H7 (cell line): ENCODE measurements at regions not wholly inside any gene's neighbourhood (a gene's known extent, or its start where the extent isn't known, plus 50 kb on each side); places are given as distances from the start of the nearest gene placed in this dataset.
A peak's percentile ranks its signal among the peaks of the same experiment; 100 is the strongest.

Experiments used
- DNase-seq: peaks from one replicate; pipeline ENCODE4 v3.0.0; 2012
- H3K27me3 ChIP-seq: 2 replicates; pipeline ENCODE4 v1.6.0; 2011; ENCODE audit warnings: mild to moderate bottlenecking, low read length; ENCODE audit not compliant: control insufficient read depth, insufficient read depth
- H3K36me3 ChIP-seq: replicated peaks from 2 replicates; pipeline ENCODE4 v1.5.1; 2011; ENCODE audit warnings: low read length; ENCODE audit not compliant: control insufficient read depth, insufficient read depth
- H3K4me3 ChIP-seq: 2 replicates; pipeline ENCODE4 v1.5.1; 2011; ENCODE audit warnings: low read depth, mild to moderate bottlenecking, control low read depth, low read length, moderate library complexity; ENCODE audit not compliant: insufficient read depth

DNA sequence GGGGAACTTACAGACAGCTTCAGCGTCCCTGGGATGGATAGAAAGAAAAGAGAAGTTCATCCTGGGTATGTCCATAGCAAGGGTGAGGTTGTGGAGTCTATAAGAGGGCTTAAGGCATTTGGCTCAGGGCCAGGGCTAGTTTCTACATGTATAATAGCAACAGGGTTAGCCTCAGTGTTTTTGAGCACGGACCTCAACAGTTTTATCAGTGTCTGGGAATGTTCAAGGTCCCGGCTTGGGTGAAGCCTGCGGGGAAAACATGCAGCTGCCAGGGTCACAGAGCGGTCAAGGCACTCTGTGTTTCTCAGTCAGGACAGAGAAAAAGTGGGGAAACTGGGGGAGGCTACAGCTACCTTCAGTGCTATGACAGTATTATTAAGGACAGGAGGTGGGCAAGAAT lies 427.7 kb upstream of the HS6ST1 start:
- Histone ChIP-seq H3K36me3 (no peaks in the 10 kb centered on the region), H3K27me3 (no peaks in the 10 kb centered on the region), H3K4me3 (no peak overlapping the region)
- no peak for DNase-seq

DNA sequence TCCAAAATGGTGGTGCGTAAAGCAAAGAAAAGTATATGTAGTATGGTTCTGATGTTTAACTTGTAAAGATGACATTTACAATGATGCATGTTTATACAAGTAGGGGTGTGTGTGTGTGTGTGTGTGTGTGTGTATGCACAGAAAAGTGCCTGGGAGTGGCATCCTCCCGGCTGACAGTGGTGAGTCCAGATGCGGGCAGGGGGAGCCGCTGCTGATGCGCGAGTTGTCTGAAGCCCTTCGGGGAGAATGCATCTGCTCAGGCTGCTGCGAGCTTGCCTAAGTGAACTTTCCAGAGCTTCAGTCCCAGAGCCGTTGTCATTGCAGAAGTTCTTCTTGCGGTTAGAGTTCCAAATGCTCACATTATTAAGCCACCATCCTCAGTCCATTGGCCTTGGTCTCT lies 429.7 kb upstream of the HS6ST1 start:
- H3K4me3 ChIP-seq = no peak overlapping the region
- DNase-seq = no peak
- no peaks in the 10 kb centered on the region for H3K27me3 ChIP-seq
- H3K36me3 ChIP-seq = no peaks in the 10 kb centered on the region

DNA sequence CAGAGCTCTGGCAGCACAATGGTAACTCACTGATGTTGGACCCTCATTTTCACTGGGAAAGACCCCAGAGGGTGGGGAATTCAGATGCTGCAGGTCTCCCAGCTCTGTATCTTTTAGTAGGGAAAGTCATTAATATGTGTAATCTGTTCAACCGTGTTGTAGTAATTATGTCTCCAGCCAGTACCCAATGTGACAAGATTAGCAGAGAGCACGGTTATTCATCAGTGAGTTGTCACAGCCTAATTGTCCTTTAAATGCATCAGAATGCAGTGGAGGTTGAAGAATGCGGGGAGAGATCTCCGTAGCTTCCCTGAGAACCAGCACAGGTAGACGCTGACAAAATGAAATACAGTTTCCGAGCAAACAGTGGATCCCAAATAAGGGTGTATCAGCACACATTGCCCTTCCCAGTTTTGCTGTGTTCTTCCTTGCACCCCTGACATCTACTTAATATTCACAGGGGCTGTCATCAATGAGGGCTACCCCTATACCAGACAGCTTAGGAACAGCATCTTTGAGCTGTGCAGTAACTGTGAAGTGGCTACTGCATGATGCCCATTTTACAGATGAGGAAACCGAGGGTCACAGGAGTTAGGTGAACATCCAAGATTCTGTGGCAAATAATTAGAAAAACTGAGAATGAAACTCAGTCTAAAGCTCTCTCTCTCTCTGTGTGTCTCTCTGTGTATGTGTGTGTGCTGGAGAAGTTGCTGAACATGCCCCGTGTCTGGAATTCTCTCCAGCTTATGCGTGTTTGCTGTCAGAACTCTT lies 430.4 kb upstream of the HS6ST1 start:
- Histone ChIP-seq H3K4me3 (no peak overlapping the region), H3K27me3 (no peaks in the 10 kb centered on the region), H3K36me3 (no peaks in the 10 kb centered on the region)
- DNase-seq = no peak

DNA sequence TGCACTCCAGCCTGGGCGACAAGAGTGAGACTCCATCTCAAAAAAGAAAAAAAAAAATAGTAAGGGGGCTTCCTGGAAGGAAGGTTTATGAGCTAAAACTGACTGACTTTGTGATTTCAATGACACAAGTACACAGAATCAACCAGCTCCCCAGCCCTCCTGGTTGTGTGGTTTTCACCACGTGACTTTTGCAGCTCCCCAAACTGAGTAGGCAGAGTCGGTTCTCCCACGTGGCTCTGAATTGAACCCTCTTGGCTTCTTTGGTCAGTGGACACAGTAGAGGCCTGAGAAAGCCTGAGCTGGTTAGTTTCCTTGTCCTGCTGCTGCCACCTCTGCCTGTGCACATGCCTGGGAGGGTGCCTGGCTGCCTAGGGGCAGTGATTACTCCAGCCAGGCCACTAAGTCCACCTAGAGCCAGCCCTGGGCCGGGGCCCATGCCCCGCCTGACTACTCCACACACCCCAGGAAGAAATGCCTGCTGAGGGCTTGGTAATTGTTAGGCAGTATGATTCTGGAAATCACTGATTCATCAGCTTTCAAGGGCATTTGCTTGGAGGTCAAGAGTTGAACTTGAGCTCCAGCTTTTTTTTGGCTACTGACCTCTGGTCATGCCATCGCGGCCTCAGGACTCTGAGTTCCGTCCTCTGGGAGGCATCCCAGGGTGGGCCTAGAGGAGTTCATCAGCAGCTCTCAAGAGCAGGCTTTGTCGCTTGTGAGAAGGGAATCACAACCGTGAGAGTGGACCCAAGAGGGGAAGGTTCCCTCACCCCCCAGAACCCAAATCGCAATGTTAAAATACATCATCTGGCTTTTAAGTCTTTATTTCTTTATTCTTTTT lies 431.9 kb upstream of the HS6ST1 start:
- no peak for DNase-seq
- Histone ChIP-seq H3K4me3 (no peak overlapping the region), H3K27me3 (no peaks in the 10 kb centered on the region), H3K36me3 (no peaks in the 10 kb centered on the region)

DNA sequence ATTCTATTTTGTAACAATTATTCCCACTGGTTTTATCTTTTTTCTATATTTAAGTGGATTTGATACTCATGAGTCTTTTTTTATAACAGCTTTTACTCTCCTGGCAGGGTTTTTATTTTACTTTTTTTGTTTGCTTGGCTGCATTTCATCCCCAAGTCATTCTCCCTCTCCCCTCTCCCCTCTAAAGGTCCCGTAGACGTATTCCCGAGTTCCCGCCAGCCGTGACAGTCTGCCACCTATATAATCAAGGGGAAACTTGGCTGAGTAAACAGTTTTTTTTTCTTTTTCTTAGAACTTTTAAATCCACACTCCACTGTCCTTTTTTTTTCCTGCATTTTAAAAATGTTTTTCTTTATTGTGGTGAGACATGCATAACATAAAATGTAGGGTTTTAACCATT lies 433.1 kb upstream of the HS6ST1 start:
- H3K27me3 ChIP-seq = no peaks in the 10 kb centered on the region
- DNase-seq = no peak
- H3K36me3 ChIP-seq = no peaks in the 10 kb centered on the region
- H3K4me3 ChIP-seq = no peak overlapping the region

DNA sequence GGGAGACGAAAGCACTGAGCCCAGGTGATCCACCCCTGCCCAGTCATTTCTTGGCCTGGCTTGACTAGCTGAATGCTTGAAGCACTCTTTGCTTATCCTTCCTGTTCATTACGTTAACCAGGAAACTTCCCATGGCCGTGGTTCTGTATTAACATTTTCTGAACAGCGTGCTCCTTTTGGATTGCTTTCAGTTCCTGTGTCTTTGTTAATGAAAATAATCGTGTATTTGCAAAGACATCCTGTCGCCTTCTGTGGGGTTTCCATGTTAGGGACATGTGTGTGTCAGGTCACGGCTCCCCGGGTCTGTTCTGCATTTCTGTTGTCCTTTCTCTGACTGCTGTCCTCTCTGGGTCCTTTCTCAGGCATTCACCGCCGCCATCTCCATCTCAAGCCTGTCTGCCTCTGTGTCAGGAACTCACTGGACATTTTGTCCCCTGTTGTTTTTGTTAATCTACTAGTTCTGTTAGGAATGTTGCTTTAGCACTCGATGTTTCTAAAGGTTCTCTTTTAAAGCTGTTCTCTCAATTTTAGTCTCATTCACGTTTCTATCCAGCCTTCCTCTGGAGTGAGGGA lies 434.1 kb upstream of the HS6ST1 start:
- H3K36me3 ChIP-seq = no peaks in the 10 kb centered on the region
- no peaks in the 10 kb centered on the region for H3K27me3 ChIP-seq
- H3K4me3 ChIP-seq = no peak overlapping the region
- DNase-seq = no peak

DNA sequence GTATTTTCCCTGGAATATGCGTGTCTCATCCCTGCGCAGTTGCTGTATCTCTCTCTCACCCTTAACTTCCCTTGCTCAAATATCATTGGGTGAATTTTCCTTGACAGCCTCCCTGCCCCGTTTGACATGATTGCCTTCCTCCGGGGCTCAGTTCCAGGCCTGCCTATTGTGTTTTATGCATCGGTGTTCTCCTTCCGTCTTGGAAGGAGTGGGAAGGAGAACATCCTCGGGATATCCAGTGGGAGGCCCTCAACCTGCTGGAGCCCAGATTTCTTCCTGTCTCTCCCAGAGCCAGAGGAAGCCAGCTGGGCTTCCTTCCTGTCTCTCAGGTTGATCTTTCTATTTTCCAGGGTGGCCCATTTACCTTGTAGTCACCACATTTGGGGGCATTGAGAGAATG lies 434.7 kb upstream of the HS6ST1 start:
- H3K27me3 ChIP-seq = no peaks in the 10 kb centered on the region
- no peak for DNase-seq
- no peak overlapping the region for H3K4me3 ChIP-seq
- no peaks in the 10 kb centered on the region for H3K36me3 ChIP-seq

DNA sequence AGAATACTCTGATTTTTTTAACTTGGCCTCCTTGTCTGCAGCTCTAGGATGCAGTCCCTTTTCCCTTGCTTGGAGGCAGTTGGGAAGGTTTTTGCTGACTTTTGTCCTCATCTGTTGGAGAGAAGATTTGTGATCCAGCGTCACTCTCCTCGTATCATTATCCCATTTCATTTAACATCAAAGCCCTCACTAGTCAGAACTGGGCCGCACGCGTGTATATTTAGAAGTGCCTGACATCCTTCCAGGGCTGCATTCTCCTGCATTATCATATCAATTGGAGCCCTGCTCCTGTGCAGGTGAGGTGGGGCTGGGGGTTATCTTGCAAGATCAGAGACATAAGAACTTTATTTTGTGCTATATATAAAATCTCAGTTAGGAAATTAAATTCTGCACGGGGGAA lies 435.1 kb upstream of the HS6ST1 start:
- no peaks in the 10 kb centered on the region for H3K27me3 ChIP-seq
- H3K36me3 ChIP-seq = no peaks in the 10 kb centered on the region
- no peak overlapping the region for H3K4me3 ChIP-seq
- no peak for DNase-seq

DNA sequence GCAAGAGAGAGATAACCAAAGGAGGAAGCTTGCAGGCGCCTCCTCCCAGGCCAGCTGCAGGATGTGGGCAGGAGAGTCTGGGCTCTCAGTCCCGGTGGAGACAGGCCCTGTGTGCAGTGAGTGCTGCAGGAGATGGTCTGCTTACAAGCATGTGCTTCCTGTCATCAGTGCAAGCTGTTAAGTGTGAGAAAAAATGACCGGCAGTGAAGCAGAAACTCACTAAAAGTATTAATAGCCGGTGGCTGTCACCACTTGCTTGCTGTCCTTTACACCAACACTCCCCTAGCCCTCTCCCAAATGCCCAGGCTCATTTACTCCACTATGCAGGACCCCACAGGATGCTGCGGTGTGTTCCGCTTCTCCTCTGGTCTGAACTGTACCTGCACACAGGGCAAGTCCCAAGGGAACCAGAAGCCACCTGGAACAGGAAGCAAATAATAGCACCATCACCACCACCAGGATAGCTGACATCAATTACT lies 435.6 kb upstream of the HS6ST1 start:
- H3K36me3 ChIP-seq = no peaks in the 10 kb centered on the region
- H3K27me3 ChIP-seq = no peaks in the 10 kb centered on the region
- H3K4me3 ChIP-seq = no peak overlapping the region
- no peak for DNase-seq

DNA sequence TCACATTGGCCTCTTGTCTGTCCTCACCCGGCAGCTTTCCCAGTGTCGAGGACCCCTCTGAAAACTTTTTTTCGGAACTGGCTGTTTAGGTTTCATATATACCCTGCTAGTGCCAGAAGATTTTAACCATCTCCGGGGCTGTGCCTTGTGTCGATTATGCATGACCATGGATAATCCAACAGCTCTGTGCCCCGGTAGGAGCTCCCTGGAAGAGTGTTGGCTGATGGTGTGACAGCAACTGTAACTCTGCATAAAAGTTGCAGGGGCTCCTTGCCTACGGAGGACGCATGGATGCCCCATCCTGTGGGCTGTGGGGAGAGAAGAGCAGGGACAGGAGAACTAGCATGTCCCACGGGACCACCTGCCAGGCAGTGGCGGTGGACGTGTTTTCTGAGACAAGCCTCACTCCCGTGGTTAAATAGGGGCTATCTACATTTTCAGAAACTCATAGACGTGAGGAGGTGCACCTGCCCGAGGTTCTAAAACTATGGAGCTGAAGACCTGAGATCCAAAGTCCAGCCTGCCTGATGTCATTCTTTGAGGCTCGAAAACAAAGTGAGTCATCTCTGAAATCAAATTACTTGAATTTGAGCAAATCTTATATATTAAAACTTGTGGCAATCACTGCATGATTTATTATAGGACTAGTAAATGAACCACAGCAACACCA lies 437.2 kb upstream of the HS6ST1 start:
- Histone ChIP-seq H3K27me3 (no peaks in the 10 kb centered on the region), H3K4me3 (no peak overlapping the region), H3K36me3 (no peaks in the 10 kb centered on the region)
- DNase-seq = no peak

DNA sequence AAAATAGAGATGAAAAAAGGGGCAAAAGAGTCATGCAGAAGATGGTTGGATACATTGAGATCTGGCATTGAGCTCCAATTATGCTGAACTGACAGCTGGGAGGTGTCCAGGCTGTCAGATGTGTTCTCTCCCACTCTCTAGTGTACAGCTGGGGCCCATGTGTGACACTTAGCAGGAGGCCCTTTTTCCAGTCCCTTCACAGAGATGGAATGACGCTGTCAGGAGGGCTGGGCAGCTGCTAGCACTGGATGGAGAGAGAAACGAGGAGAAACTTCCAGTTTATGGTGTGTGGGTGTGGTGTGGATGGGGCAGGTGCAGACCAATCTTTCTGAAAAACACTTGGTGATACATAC lies 437.7 kb upstream of the HS6ST1 start:
- H3K4me3 ChIP-seq = no peak overlapping the region
- DNase-seq = no peak
- H3K27me3 ChIP-seq = no peaks in the 10 kb centered on the region
- H3K36me3 ChIP-seq = no peaks in the 10 kb centered on the region

DNA sequence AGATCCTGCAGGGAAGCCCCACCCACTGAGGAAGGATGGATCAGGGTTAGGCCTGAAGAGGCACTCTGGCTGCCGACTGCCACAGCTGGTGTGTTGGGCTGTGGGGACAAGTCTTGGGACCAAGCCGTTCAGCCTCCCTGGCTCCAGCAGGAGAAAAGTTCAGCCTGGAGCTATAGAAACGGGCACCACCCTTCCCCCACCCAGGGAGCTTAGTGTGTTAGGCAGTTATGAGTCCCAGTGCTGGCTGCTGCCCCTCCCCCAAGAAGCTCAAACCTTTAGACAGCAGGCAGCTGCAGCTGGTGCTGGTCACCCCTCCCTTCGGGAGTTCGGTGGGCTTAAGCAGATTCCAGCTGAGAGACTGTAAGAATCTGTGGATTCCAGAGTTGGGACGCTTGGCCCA lies 447.1 kb upstream of the HS6ST1 start:
- no peak for DNase-seq
- Histone ChIP-seq H3K4me3 (no peak overlapping the region), H3K27me3 (no peaks in the 10 kb centered on the region), H3K36me3 (no peaks in the 10 kb centered on the region)

DNA sequence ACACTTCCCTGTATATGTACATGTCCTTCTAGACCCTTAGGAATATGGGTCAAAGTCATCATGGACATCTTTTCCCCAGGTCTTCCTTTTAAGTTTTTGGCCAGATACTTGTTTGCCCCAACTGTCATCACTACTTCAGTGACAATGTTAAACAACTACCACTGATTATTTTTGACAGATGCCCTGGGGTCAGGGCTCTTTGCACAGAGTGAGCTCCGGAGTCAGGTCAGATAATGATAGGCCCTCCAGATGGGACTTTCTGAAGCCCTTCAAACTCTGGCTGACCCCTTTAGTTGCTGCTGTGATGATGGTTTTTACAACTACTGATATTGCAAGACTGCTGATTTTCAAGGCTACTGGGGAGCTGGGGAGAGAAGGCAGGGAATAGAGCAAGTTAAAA lies 449.4 kb upstream of the HS6ST1 start:
- DNase-seq = no peak
- Histone ChIP-seq H3K27me3 (no peaks in the 10 kb centered on the region), H3K36me3 (no peaks in the 10 kb centered on the region), H3K4me3 (no peak overlapping the region)

DNA sequence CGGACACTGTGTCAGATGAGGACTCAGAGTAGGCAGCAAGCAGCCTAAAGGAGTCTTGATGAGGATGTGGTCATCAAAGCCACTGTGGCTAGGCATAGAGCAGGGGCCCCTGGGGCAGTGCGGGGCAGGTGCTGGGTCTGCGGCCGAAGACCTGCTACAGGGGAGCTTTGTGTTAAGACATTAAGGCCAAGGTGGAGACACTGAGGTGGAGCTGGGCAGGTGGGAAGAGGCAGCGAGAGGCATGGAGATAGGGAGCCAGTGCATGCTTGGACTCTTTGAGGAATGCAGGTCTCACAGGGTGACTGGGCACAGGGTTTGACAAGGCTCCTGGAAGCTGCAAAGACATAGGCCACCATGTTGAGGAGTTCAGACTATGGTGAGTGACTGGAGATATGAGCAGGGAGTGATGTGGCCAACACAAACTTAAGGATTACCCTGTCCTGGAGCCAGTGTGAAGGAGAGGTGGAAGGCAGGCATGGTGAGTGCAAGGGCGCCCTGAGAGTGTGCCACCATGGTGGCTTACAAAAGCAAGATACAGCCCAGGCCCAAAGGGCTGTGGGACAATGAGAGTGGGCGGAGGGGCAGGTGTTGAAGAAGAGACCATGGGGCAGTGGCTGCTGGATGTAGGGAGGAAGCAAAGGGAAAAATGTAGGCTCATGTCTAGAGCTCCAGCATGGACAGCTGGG lies 450.9 kb upstream of the HS6ST1 start:
- DNase-seq = peak; percentile 6
- no peaks in the 10 kb centered on the region for H3K27me3 ChIP-seq
- H3K36me3 ChIP-seq = no peaks in the 10 kb centered on the region
- H3K4me3 ChIP-seq = no peak overlapping the region
